Suprapubic skin (tissue), 4 donors: ENCODE measurements at regions not wholly inside any gene's neighbourhood (a gene's known extent, or its start where the extent isn't known, plus 50 kb on each side); places are given as distances from the start of the nearest gene placed in this dataset.

ENCODE experiments used
- DNase-seq, 2 donors: peaks; one replicate each; pipeline ENCODE4 v3.0.0-alpha.2; 2019; ENCODE audit warnings: low spot score in 2 of 2
- H3K27ac ChIP-seq: fragments of 200-600 bp; sonication (generic); one replicate; pipeline ENCODE4 v1.5.1; 2019
- H3K27me3 ChIP-seq: fragments of 200-600 bp; sonication (generic); one replicate; pipeline ENCODE4 v1.5.1; 2019
- H3K36me3 ChIP-seq: fragments of 200-600 bp; sonication (generic); one replicate; pipeline ENCODE4 v1.5.1; 2019
- H3K4me1 ChIP-seq: fragments of 200-600 bp; sonication (generic); one replicate; pipeline ENCODE4 v1.5.1; 2019
- H3K4me3 ChIP-seq: fragments of 200-600 bp; sonication (generic); one replicate; pipeline ENCODE4 v1.5.1; 2019; ENCODE audit warnings: mild to moderate bottlenecking
- H3K9me3 ChIP-seq: fragments of 200-600 bp; sonication (generic); one replicate; pipeline ENCODE4 v1.5.1; 2019
- CTCF ChIP-seq, 2 donors: fragments of 200-600 bp in 1 of 2; fragments of 450-650 bp in 1 of 2; sonication (generic) in 1 of 2; IDR thresholded peaks; one replicate each; pipeline ENCODE4 v1.5.1; 2016 to 2019; ENCODE audit warnings: antibody characterized with exemption in 2 of 2, mild to moderate bottlenecking in 1 of 2, moderate library complexity in 1 of 2
- EP300 ChIP-seq: sonication (generic); formaldehyde crosslinking; IDR thresholded peaks from one replicate; pipeline ENCODE4 v1.6.1; 2017; ENCODE audit warnings: antibody characterized with exemption
- POLR2A ChIP-seq, 2 donors: fragments of 450-650 bp; IDR thresholded peaks; one replicate each; pipeline ENCODE4 v1.6.1; 2017; ENCODE audit warnings: antibody characterized with exemption in 2 of 2, mild to moderate bottlenecking in 2 of 2, moderate library complexity in 2 of 2
- POLR2AphosphoS5 ChIP-seq, 3 donors: sonication (generic); formaldehyde crosslinking; IDR thresholded peaks; one replicate each; pipeline ENCODE4 v1.6.1; 2017; ENCODE audit warnings: antibody characterized with exemption in 3 of 3
- WGBS: methylation state at CpG from one replicate; pipeline ENCODE4 v1.1.5; 2018; 5-methylcytosine and 5-hydroxymethylcytosine counted together

GRCh38 chr15:46231786-46232185, 597.0 kb downstream of the SQOR start:
- Histone ChIP-seq H3K4me1 (no peaks in the 10 kb centered on the region), H3K36me3 (no peaks in the 10 kb centered on the region), H3K27ac (no peak overlapping the region), H3K9me3 (no peaks in the 10 kb centered on the region), H3K4me3 (no peak overlapping the region), H3K27me3 (no peaks in the 10 kb centered on the region)
- no peak for TF ChIP-seq CTCF (IDR thresholded peaks at IDR 0.05)
- no peak for DNase-seq
- whole genome bisulfite sequencing, result 80% methylated on average over 5 of the region's 5 CpGs

DNA sequence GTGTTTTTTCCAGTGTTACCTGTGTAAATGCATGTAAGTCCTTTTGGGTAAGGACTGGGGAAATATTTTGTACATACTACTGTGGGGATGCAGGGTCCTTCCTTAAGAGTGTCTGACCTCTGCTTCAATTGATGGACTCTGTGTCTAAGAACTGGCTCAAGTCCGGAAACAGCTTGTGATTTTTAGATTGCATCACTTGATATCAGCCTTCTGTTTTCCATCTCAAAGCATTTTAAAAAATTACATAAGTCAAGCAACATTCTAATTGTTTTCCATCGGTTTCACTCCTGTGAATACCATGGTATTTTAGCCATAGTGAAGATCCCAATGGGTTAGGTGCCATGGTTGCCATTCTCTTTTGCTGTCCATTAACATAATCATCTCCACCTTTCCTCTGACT, 597.6 kb downstream of the SQOR start:
- H3K4me3 ChIP-seq, result no peak overlapping the region
- no peak overlapping the region for H3K27ac ChIP-seq
- H3K27me3 ChIP-seq, result no peaks in the 10 kb centered on the region
- H3K9me3 ChIP-seq, result no peaks in the 10 kb centered on the region
- TF ChIP-seq POLR2AphosphoS5 (IDR thresholded peaks at IDR 0.05), result no peak
- TF ChIP-seq POLR2A (IDR thresholded peaks at IDR 0.05), result no peak
- TF ChIP-seq EP300, result no peak
- TF ChIP-seq CTCF (IDR thresholded peaks at IDR 0.05), result no peak
- DNase-seq, result no peak
- H3K36me3 ChIP-seq, result no peaks in the 10 kb centered on the region
- WGBS, result 65% methylated on average over 2 of the region's 2 CpGs
- H3K4me1 ChIP-seq, result no peaks in the 10 kb centered on the region

- no peak for DNase-seq
- no peak overlapping the region for H3K27ac ChIP-seq
- no peak overlapping the region for H3K4me3 ChIP-seq
- H3K9me3 ChIP-seq, result no peaks in the 10 kb centered on the region
- no peaks in the 10 kb centered on the region for H3K36me3 ChIP-seq
- TF ChIP-seq EP300 (no peak), POLR2A (IDR thresholded peaks at IDR 0.05) (no peak), CTCF (IDR thresholded peaks at IDR 0.05) (no peak)
- H3K27me3 ChIP-seq, result no peaks in the 10 kb centered on the region
- 64% methylated on average over 1 of the region's 1 CpG for WGBS
- H3K4me1 ChIP-seq, result no peaks in the 10 kb centered on the region
These were observed 608.1 kb downstream of the SQOR start for GRCh38 chr15:46242935-46243334.

GRCh38 chr15:46251903-46252302, 617.1 kb downstream of the SQOR start:
- Histone ChIP-seq H3K4me1 (no peaks in the 10 kb centered on the region), H3K4me3 (no peak overlapping the region), H3K36me3 (no peaks in the 10 kb centered on the region), H3K27me3 (no peaks in the 10 kb centered on the region), H3K27ac (no peak overlapping the region), H3K9me3 (no peaks in the 10 kb centered on the region)
- DNase-seq, result no peak
- 75% methylated on average over 3 of the region's 3 CpGs for WGBS
- TF ChIP-seq POLR2A (IDR thresholded peaks at IDR 0.05) (no peak), CTCF (IDR thresholded peaks at IDR 0.05) (no peak), POLR2AphosphoS5 (IDR thresholded peaks at IDR 0.05) (no peak), EP300 (no peak)

DNA sequence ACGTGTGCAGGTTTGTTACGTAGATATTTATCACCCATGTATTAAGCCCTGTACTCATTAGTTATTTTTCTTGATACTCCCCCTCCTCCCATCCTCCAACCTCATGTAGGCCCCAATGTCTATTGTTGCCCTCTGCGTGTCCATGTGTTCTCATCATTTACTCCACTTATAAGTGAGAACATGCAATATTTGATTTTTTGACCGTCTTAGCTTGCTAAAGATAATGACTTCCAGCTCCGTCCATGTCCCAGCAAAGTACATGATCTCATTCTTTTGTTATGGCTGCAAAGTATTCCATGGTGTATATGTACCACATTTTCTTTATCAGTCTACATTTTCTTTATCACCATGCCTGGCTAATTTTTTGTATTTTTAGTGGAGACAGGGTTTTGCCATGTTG, 623.2 kb downstream of the SQOR start:
- H3K9me3 ChIP-seq, result no peaks in the 10 kb centered on the region
- DNase-seq, result no peak
- H3K36me3 ChIP-seq, result no peaks in the 10 kb centered on the region
- no peaks in the 10 kb centered on the region for H3K27me3 ChIP-seq
- H3K4me1 ChIP-seq, result no peaks in the 10 kb centered on the region
- WGBS, result 66% methylated on average over 5 of the region's 5 CpGs
- no peak for TF ChIP-seq EP300
- TF ChIP-seq CTCF (IDR thresholded peaks at IDR 0.05), result no peak
- no peak for TF ChIP-seq POLR2AphosphoS5 (IDR thresholded peaks at IDR 0.05)
- TF ChIP-seq POLR2A (IDR thresholded peaks at IDR 0.05), result no peak
- H3K4me3 ChIP-seq, result no peak overlapping the region
- H3K27ac ChIP-seq, result no peak overlapping the region
